Erythroblast (primary cell): ENCODE measurements at regions not wholly inside any gene's neighbourhood (a gene's known extent, or its start where the extent isn't known, plus 50 kb on each side); places are given as distances from the start of the nearest gene placed in this dataset.

Experiments used
- GATA1 ChIP-seq: IDR thresholded peaks from 2 replicates; pipeline ENCODE4 v1.6.1; 2011; ENCODE audit warnings: low read depth, mild to moderate bottlenecking, control low read depth, low read length, moderate library complexity
- POLR2A ChIP-seq: IDR thresholded peaks from 2 replicates; pipeline ENCODE4 v1.6.1; 2011; ENCODE audit warnings: mild to moderate bottlenecking, low read length

- TF ChIP-seq POLR2A (no peak), GATA1 (no peak)
Observed at GRCh38 chr5:139745132-139745799, 50.3 kb upstream of the PSD2 start.
